ENCODE measurements at regions not wholly inside any gene's neighbourhood (a gene's known extent, or its start where the extent isn't known, plus 50 kb on each side); places are given as distances from the start of the nearest gene placed in this dataset.

DNA sequence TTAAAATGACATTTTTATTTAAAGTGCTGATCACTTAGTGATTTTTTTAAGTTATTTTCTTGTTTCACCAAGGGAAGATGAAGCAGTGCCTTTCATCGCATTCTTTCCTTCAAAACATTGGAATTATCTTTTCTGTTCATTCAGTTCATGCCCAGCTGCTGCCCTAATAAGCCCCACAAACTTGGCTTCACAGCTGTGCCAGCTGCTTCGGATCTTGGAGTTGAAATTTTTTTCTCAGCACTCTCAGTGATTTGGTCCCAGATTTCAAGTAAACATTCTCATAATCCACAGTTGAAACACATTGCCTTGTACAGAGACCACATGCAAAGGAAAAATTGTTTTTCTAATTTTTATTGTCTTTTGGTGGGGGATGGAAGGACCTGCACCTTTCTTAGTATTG is 353.3 kb upstream of the LRP1B start:
- H3K9me1 ChIP-seq (replicated peaks; ENCODE audit: control insufficient read depth, extremely low read depth, insufficient read depth, low read length), result no peaks in the 10 kb centered on the region
- CTCF ChIA-PET, result no interaction called here
- intact Hi-C loops (cut with micrococcal nuclease), result no loop called here
- no peak overlapping the region for H2AFZ ChIP-seq (ENCODE audit: low read depth, low read length)
- no peak for TF ChIP-seq CTCF (IDR thresholded peaks at IDR 0.05; ENCODE audit: extremely low read depth in 1 of 2, insufficient read depth in 1 of 2, low read depth in 1 of 2, low read length in 2 of 2)
- no peak for TF ChIP-seq EZH2 (IDR thresholded peaks at IDR 0.05; ENCODE audit: borderline replicate concordance, low read depth, low read length, severe bottlenecking)
- TF ChIP-seq, protein P1, sequence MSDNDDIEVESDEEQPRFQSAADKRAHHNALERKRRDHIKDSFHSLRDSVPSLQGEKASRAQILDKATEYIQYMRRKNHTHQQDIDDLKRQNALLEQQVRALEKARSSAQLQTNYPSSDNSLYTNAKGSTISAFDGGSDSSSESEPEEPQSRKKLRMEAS (IDR thresholded peaks at IDR 0.05; ENCODE audit: insufficient read depth, insufficient read length), result no peak
- TF ChIP-seq FOS (IDR thresholded peaks at IDR 0.05; ENCODE audit: borderline replicate concordance, insufficient read depth, low read length), result no peak
- TF ChIP-seq MYC (IDR thresholded peaks at IDR 0.05; ENCODE audit: low read depth, low read length), result no peak
- TF ChIP-seq GATA2 (IDR thresholded peaks at IDR 0.05; ENCODE audit: insufficient read depth, insufficient read length, low read depth, low read length), result no peak
- TF ChIP-seq POLR2A (IDR thresholded peaks at IDR 0.05; ENCODE audit: low read depth, low read length), result no peak
- TF ChIP-seq JUN (IDR thresholded peaks at IDR 0.05; ENCODE audit: borderline replicate concordance, insufficient read depth, insufficient read length, low read depth), result no peak
- no peak for TF ChIP-seq POLR2AphosphoS5 (IDR thresholded peaks at IDR 0.05; ENCODE audit: insufficient read depth, low read depth, low read length)
- no peak overlapping the region for H3K27ac ChIP-seq (ENCODE audit: insufficient read depth, low read depth, low read length)
- no peak overlapping the region for H3K4me3 ChIP-seq (replicated peaks in 1 of 3; ENCODE audit: insufficient read depth in 1 of 3, low read depth in 1 of 3, low read length in 3 of 3)
- no peak overlapping the region for H3K9ac ChIP-seq (replicated peaks; ENCODE audit: extremely low read depth, insufficient read depth, low read length)
- POLR2A ChIA-PET, result no interaction called here
- H4K20me1 ChIP-seq (replicated peaks; ENCODE audit: control insufficient read depth, extremely low read depth, insufficient read depth, low read length), result no peaks in the 10 kb centered on the region
- H3K4me1 ChIP-seq (ENCODE audit: control insufficient read depth, extremely low read depth, insufficient read depth, low read length), result no peaks in the 10 kb centered on the region
- FAIRE-seq (no peak), DNase-seq (ENCODE audit: low read depth, low spot score) (no peak)
- dilution Hi-C loops (cut with MboI; ENCODE audit: extremely low pct_ligation_motif_present, low sequenced_read_pairs), result no loop called here
- no peak overlapping the region for H3K4me2 ChIP-seq (ENCODE audit: insufficient read depth, low read length)
- no peaks in the 10 kb centered on the region for H3K79me2 ChIP-seq (ENCODE audit: control insufficient read depth, insufficient read depth, low read length)
- no peaks in the 10 kb centered on the region for H3K27me3 ChIP-seq (ENCODE audit: control insufficient read depth in 2 of 2, insufficient read depth in 2 of 2, low read length in 2 of 2)
- BruUV-seq (replicated peaks), result no TSS peak
- H3K9me3 ChIP-seq (replicated peaks; ENCODE audit: control insufficient read depth, insufficient read depth, low read length), result peaks cover 2% of the 10 kb centered on the region
- H3K36me3 ChIP-seq (ENCODE audit: control insufficient read depth in 2 of 2, extremely low read depth in 1 of 2, insufficient read depth in 2 of 2, low read length in 2 of 2), result no peaks in the 10 kb centered on the region

Measured in endothelial cell of umbilical vein (primary cell).